GM21515 (cell line): ENCODE measurements at regions not wholly inside any gene's neighbourhood (a gene's known extent, or its start where the extent isn't known, plus 50 kb on each side); places are given as distances from the start of the nearest gene placed in this dataset.
"Not testable (repeated sequence)": the region's sequence is repeated elsewhere in the genome, so short reads cannot be mapped to it uniquely, and the experiment has no call there.

Experiments used
- ATAC-seq: cut with Tn5 transposase; IDR thresholded peaks from one replicate; pipeline ENCODE4 v1.9.1; 2021; ENCODE audit not compliant: unreplicated experiment

DNA sequence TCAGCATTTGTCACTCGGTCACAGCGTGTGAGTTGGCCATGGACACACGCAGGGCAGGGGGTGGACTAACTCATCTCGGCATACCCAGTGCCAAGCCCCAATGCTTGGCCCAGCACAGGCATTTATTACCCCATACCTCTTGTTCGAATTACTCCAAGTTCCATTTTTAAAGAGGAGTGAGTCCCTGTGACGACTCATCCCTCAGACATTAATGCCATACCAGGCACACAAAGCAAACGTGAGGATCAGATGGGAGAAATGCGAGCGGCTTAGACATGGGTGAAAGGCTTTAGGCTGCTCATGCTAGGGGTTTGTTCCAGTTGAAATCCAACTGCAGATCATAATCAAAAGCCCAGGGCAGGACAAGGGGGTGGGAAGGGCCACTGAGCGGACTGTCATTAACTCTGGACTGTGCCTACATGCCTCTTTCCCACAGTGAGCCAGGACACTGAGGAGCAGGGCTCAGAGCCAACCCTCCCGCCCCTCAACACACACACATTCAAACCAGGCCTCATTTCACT is 118.5 kb upstream of the NGF start:
- ATAC-seq, result no peak

DNA sequence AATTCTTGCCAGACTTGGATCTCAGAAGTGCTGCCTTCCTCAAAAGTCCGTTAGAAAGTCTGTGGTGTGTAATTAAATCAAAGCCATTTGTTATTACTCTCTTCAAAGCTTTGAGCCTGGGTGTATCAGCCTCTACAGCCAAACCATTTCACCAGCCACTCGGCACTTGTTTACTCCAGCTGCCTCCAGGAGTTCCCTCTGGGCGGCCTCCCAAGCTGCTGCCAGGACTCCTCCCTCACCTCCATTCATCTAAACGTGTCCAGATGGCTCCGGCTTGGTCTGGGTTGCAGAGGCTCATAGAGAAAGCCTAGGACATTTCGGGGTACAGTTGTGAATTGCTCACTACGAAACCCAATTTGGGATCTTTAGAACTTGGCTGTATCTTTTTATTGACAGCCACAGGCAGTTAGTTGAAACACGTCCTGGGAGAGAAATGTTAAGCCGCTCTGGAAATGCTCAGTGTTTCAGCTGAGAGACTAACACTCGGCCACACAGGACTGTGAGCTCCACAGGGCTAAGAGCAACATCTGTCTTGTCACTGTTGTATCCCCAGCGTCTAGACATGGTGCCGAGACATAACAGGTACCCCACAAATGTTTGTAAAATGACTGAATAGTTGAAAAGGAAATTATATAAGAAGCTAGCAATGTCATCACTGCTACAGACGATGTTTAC is 116.9 kb upstream of the NGF start:
- no peak for ATAC-seq

DNA sequence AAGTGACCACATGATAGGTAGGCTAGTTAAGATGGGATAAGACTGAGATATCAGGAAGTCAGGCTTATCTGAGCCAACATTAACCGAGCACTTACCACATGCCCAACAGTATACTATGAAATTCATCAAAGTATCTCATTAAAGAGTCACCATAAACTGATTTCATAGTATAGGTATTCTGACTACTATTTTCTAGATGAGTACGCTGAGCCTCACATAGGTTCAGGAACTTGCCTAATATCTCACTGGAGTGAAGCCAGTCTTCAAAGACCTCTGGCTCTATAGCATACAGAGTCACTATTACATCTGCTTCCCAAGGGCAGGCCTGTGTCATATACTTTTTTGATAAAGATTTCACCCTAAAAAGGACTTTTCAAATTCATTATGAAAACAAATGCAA is 115.6 kb upstream of the NGF start:
- ATAC-seq, result no peak

DNA sequence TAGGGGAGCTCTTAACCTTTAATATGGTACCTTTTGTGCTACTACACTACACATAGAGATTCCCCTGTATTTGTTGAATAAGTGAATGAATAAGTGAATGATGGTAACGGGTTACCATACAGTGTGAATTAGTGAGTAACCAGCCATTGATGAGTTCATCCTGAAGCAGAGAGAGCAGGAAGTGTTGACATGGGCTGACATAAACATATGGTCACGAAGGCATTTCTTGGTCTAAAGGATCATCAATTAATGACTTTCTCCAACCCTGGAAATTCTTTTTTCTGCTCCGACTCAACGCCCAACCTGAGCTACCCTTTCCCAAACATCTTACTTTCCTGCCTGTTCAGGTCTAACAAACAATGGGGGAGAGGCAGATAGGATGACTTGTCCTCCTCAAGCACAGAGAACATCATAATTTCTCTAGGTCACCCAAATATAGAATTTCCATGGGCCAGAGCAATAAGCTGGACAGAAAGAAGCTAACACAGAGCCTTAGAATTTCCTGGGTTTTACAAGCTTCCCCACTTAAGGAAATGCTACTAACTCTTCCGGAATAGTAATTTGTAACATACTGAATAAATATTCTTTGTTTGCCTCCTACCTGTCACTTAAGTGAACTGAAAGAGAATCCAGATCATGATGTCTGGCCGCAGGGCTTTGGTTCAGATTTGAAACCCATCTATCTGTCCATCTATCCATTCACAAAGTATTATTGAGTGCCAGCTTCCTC is 114.7 kb upstream of the NGF start:
- no peak for ATAC-seq

DNA sequence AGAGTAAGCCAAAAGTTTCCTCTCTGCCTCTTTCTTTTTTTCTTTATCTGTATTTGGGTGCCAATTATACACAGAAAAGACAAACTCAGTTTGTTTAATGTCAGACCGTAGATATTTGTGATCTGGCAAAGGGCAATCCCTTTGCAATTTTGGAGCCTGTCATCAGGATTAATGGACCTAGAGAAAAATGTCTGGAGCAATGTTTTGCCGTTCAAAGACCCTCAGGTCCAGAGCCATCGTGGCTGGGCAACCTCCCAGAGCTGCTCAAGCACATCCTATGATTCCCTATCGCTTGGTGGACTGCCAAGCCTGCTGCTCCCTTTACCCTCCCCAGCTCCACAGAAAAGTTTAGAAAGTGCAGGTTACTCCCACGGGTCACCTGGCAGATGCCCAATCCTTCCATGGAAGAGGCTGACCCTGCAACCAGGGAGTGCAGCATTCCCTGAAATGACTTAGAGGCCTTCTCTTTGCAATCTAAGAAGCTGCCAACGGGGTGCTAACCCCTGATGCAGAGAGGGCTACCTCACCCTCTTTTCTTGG is 112.5 kb upstream of the NGF start:
- no peak for ATAC-seq

DNA sequence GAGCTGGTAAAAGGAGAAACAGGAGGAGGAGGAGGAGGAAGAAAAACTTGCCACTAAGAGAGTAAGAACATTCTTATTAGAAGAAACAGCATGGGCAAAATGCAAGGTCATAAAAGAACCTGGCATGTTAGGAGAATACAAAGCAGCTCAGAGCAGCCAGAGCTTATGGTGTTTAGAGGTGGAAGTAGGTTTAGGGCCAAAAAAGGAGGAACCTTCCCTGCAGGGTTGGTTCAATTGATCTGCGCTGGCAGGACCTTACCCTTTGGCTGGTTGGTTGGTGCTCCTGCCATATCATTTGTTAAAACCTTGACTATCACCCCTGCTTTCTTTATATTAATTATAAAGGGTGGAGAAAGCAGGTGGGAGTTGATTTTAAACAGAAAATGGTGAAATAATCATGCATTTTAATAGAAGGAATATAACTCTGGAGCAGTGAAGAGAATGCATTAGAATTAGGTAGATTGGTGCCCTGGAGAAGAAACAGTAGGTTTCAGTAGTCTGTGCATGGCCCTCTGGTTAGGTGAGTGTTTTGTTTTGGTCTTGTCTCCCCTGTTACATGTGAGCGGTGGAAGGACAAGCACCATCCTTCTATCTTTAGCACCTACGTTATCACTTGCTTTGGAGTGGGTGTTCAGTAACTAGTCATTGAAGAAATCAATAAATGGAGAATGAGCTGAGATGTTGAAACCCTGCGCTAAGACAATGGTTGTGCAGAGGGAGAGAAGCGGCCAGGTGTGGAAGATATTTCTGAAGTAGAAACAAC is 110.4 kb upstream of the NGF start:
- no peak for ATAC-seq

DNA sequence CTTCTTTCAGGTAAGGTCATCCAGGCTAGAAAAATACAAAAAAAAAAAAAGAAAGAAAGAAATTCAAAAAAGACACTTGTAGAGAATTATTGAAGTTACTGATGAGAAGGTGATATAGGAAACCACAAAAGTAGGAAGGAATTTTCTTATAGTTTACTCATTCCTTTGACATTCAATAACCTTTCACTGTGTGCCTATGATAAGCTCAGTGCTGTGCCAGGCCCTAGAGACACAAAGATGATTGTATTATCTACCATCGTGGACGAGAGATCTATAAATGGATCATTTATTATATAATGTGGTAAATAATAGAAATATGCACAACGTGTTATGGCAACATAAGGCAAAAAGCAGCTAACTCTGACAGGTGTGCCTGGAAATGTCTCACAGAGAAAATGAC is 109.6 kb upstream of the NGF start:
- no peak for ATAC-seq

DNA sequence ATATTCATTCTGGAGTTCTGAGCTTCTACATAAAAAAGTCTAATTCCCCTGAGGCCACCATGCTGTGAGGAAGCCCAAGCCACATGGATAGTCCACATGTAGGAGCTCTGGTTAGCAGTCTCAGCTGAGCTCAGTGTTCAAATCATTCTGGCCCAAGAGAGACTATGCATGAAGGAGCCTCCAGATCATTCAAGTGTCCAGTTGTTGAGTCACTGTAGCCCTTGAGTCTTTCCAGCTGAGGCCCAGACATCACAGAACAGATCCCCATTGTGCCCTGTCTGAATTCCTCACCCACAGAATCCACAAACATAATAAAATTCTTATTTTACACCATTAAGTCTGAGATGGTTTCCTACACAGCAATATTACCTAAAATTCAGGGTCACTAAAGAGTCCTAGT is 107.0 kb upstream of the NGF start:
- ATAC-seq, result no peak

DNA sequence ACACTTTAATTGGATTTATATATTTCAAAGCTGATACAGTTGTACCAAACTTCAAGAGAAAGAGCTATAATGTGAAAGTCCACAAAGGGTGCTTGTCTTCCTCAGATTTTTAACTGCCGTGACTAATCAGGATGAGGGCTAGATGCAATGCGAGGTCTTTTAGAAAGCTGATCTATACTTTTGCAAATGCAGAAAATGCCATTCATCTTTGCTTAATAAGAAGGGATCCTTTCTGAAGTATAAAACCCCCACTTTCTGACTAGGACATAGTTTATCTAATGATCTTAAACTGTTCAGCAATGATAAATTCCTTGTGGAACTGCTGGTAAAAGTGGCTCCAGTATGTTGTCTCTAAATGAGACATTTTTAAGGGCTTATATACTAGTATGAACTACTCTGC is 102.7 kb upstream of the NGF start:
- no peak for ATAC-seq

DNA sequence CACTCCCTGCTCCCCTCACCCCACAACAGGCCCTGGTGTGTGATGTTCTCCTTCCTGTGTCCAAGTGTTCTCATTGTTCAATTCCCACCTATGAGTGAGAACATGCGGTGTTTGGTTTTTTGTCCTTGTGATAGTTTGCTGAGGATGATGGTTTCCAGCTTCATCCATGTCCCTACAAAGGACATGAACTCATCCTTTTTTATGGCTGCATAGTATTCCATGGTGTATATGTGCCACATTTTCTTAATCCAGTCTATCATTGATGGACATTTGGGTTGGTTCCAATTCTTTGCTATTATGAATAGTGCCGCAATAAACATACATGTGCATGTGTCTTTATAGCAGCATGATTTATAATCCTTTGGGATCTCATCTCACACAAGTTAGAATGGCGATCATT is 101.5 kb upstream of the NGF start:
- not testable (repeated sequence) for ATAC-seq

DNA sequence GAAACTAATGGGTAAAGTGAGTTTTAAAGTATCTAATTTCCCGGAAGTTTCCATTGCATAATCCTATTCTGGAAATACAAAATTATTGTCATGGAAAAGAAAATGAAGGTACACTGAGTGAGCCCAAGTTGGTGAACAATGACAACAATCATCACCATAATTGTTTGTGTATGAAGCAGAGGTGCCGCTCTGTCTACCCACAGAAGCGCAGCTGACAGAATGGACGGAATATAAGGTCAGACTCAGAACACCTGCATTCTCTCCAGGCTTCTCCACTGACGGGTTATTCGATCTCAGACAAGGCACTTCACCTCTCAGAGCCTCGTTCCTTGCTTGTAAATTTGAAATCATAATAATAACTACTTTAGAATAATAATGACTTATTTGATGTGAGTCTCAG is 99.1 kb upstream of the NGF start:
- no peak for ATAC-seq

DNA sequence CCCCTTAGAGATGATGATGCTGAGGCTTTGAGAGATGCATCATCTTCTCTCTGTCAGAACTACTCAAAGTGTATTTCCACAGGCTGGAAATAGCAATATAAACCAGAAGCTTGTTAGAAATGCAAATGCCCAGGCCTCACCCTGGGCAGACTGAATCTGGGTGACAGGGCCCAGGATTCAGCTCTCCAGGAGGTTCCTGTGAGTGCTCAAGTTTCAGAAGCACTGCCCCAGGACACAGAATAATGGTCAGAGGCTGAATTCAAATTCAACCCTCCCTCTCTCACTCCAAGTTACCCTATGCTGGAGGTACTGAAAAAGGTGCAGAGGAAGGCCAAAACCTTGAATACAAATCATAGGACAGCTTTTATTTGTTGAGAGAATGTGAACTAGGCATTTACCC is 98.5 kb upstream of the NGF start:
- ATAC-seq, result no peak

DNA sequence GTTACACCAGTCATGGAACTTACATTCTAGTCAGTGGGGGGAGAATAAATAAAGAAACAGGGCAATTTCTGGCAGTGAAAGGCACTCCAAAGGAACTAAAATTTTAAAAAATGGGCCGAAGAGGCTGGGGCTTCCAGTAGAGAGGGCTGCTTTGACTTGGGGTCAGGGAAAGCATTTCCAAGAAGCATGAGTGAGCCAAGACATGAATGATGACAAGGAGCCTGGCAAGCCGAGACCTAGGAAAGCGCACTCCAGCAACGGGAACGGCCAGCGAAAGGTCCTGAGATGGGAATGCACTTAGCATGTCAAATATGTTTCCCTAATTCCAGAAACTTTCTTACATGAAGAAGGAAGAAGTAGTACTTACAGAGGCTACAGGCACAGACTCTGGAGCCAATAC is 95.4 kb upstream of the NGF start:
- no peak for ATAC-seq

DNA sequence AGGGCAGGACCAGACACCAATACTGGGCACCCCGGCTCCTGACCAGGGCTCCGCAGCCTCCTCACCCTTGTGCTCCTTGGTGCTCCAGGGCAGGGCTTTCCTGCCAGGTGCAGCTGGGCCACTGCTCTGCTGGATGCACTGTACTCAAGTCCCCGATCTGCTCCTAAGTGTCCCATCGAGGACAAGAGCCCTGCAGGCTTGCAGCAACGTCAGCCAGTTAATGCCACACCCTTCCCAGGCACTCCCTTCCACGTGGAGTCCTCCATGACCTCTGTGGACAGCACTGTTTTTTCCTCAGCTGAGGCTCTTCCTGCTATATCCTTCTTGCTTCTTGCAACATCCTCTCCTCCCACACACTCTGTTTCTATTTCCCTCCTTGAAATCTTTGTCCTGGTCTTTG is 94.0 kb upstream of the NGF start:
- ATAC-seq, result no peak

DNA sequence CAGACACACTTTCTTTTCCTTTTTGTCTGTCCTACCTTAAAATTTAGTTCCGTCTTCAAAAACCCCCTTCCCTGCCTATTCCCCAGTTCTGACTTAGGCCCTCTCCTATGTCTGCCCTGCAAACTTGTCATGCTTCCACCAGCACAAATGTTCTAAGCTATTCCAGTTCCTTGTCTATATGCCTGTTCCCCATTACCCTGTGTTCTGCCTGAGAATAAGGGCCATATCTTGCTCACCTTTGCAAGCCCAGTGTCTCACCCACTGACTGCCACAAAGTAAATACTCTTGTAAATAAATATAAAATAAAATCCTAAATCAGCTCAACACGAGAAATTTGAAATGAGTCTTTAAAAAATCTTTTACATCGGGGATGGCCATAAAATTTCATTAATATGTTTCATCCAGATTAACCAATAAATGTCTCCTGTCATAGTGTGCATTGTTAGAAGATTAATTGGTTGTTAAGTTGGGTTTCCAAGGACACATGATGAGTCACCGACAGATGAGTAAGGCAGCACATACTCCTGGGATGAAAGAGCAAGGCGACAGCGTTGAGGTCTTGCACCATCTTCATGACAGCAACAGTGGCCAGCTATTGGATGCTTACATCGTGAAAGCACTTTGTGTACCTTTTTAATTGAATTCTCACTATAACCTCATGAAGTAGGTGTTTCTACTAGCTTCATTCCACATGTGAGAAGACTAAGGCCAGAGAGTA is 92.6 kb upstream of the NGF start:
- no peak for ATAC-seq

DNA sequence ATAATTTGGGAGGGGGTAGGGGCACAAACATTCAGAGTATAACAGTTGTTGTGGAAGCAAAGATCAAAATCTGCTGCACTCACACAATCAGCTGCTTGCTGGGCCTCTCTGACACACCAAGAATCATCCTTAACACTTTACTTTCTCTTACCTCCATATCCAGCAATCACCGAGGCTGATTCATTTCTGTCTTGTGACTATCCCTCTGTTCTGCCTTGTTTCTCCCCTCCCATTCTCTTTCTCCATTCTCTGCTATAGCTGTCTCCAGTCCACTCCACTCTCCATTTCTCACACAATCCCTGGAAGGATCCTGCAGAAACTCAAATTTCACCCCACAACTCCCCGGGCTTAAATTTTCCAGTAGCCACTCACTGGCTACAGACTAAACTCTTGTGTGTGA is 91.8 kb upstream of the NGF start:
- ATAC-seq, result no peak

DNA sequence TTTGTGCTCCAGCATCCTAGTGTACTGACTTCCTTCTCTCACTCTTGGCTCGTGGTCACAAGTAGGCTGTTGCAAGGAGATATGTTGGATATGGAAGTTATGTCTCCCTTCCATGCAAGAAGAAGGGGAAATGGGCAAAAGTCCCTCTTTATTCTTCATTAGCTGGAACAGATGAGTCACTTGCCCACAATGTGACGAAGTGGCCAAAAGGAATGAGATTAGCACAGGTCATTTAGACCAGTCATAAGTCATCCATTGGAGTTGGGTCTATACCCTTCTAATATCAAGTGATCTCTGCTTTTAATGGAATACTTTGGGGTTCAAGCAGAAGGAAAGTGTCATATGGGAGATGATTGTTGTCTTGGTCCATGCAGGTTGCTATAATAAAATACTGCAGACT is 91.2 kb upstream of the NGF start:
- no peak for ATAC-seq

DNA sequence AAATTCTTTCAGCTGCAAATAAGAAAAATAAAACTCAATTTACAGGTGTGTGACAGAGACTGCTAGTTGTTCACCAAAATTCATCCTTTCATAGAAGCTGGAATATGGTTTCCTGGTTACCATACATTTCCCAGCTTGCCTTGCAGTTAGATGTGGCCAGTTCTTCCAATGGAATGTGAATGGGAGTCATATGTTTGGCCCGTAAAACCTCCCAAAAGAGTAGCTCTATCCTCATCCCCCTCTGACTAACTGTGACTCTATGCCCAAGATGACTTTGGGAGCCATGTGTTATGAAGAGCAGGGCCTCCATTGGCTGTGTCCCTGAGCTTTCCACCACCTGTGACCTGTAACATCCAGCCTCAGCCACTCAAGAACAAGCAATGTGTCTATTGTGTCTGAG is 90.6 kb upstream of the NGF start:
- no peak for ATAC-seq

DNA sequence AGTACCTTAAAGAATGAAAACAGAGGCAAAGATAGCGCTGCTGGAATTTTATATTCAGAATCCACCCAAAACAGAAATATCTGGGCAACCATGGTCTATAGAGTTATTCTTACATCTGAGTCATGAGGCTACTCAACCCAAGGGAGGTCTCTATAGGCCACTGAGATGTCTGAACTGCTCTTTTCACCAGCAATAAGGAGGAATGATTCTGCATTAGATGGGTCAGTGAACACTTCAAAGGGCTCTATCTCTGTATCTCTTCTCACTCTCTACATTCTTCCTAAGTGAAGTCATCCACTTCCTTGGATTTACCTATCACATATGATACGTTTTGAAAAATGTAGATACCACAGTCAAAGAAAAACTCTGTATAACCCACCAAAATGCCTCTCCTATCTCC is 90.2 kb upstream of the NGF start:
- no peak for ATAC-seq

DNA sequence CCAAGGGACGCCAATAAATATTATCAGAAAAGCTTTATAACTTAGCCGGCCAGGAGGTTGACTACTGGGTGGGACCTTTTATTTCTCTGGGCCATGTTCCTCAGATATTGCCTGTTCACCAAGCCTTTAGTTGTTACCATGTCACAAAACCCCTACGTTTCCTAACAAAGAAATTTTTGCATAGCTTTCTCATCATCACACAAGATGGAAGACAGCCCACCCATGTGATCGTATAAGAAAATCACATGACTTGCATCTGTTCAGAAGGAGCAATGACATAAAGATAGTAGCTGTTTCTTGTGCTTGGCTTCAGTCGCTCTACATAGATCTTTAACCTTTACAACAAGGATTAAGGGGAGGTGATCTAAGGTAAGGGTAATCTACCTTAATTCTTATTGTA is 88.9 kb upstream of the NGF start:
- no peak for ATAC-seq

DNA sequence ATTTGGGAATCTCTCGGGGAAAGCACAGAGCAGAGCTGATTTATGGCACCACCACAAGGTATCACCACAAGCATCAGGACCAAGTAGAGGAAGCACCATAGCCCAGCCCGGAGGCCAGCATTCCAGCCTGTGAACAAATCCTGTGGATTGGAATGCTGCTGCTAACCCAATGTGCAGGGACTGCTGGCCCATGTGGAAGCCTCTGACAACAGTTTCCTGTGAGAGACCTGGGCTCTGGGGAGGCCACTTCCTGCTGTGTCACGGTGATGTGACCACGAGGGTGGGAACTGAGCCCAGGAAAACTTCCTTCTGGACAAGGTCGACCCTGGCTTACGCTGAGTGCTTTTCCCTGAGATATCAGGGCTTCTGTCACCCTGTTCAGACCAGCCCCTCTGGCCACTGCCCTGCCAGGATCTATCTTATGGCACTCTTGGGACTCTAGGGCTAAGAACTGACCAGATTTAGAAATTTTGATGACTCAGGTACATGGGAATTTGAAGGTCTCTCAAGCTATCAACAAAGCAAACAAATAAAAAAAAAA is 88.3 kb upstream of the NGF start:
- ATAC-seq, result no peak
